NB4 (cell line): ENCODE measurements at regions not wholly inside any gene's neighbourhood (a gene's known extent, or its start where the extent isn't known, plus 50 kb on each side); places are given as distances from the start of the nearest gene placed in this dataset.

Experiments used
- DNase-seq: peaks from one replicate; pipeline ENCODE4 v3.0.0; 2010; ENCODE audit warnings: low read depth
- H3K4me3 ChIP-seq: one replicate; pipeline ENCODE4 v1.5.1; 2011; ENCODE audit warnings: mild to moderate bottlenecking, low read depth, low read length, moderate library complexity
- CTCF ChIP-seq: IDR thresholded peaks from one replicate; pipeline ENCODE4 v1.5.1; 2012; ENCODE audit warnings: low read depth, low read length
- MAX ChIP-seq: IDR thresholded peaks from 2 replicates; pipeline ENCODE4 v1.6.1; 2011; ENCODE audit warnings: low read depth, low read length
- MYC ChIP-seq: IDR thresholded peaks from 2 replicates; pipeline ENCODE4 v1.6.1; 2011; ENCODE audit warnings: low read depth, low read length
- POLR2A ChIP-seq: IDR thresholded peaks from 2 replicates; pipeline ENCODE4 v1.6.1; 2011; ENCODE audit warnings: mild to moderate bottlenecking; ENCODE audit not compliant: insufficient read length; ENCODE audit errors: extremely low read depth

GRCh38 chr10:43903451-43903850 is 254.8 kb upstream of the ZNF32 start:
- TF ChIP-seq POLR2A, result no peak
- no peak for TF ChIP-seq CTCF
- TF ChIP-seq MYC, result no peak
- no peak for DNase-seq
- H3K4me3 ChIP-seq, result no peak overlapping the region

GRCh38 chr10:43902842-43903241 is 254.2 kb upstream of the ZNF32 start:
- no peak overlapping the region for H3K4me3 ChIP-seq
- no peak for DNase-seq
- TF ChIP-seq MAX, result no peak
- no peak for TF ChIP-seq POLR2A
- TF ChIP-seq CTCF, result no peak
- TF ChIP-seq MYC, result no peak

- no peak overlapping the region for H3K4me3 ChIP-seq
- DNase-seq, result no peak
- TF ChIP-seq MYC (no peak), POLR2A (no peak), CTCF (no peak), MAX (no peak)
Observed at GRCh38 chr10:43901744-43902504, 253.2 kb upstream of the ZNF32 start.

- no peak for DNase-seq
- no peak for TF ChIP-seq MYC
- no peak for TF ChIP-seq POLR2A
- no peak for TF ChIP-seq MAX
- TF ChIP-seq CTCF, result no peak
- no peak overlapping the region for H3K4me3 ChIP-seq
Observed at GRCh38 chr10:43901302-43901701, 252.6 kb upstream of the ZNF32 start.

- H3K4me3 ChIP-seq, result no peak overlapping the region
- DNase-seq, result no peak
- no peak for TF ChIP-seq CTCF
- no peak for TF ChIP-seq MYC
- no peak for TF ChIP-seq MAX
- no peak for TF ChIP-seq POLR2A
Observed at GRCh38 chr10:43900571-43900970, 251.9 kb upstream of the ZNF32 start.
